NCI-H2107 treated with DMSO at 0.1 percent for 48 hours (cell line): ENCODE measurements at regions not wholly inside any gene's neighbourhood (a gene's known extent, or its start where the extent isn't known, plus 50 kb on each side); places are given as distances from the start of the nearest gene placed in this dataset.

Experiments
- DNase-seq: peaks from one replicate; lab custom pipeline; 2025; ENCODE audit not compliant: unreplicated experiment; lab: John Stamatoyannopoulos, UW

DNA sequence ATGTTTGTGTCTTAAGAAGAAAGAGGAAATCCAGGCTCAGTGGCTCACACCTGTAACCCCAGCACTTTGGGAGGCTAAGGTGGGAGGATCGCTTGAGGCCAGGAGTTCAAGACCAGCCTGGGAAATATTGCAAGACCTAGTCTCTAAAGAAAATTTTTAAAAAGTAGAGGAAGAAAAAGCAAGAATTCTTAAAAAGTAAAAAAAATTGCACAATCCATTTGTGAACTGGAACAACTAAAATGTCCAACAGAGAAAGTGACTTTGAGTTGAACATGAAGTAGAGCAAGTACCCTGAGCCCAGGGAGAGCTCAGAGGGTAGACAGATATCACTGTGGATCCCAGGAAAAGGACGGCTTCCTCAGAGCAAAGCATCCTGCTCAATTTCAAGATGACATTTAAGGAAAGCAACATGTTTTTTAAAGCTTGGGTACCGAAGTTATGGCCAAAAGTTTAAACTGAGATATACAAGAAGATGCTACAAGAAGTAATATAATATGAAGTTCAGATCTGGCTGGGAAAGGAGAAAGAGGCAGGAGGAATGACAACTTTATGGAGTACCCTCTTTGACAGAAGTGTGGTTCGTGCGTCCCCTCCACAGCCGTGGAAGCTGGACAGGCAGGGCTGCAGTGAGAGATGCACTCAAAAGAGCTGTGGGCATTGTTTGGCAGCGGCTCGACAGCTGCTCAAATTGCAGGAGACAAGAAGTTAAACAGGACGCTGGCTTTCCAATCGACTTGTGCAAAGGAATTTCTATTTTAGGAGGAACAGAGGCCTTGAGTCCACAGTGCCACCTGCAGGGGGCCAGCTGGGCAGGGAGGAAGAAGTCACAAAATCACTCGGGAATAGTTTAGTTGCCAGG is 201.3 kb downstream of the JCAD start:
- DNase-seq, result no peak

GRCh38 chr10:29856295-29856694 is 203.1 kb downstream of the JCAD start:
- no peak for DNase-seq

DNA sequence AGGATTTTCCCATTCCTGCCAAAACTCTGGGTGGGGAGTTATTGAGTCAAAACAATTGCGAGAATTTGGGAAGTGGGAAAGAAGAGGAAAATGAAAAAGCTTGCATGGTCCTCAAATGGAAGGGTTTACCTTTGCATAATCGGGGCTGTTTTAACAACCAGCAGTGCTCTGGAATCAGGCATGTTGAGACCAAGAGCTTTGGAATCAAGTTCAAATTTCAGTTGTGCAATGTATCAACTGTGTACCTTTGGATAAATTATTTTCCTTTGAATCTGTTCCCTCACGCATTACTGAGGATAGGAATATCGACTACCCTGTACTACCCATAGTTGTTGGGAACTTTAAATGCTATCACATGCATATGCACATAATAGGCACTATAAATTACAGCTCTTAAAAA is 205.5 kb downstream of the JCAD start:
- DNase-seq, result no peak

DNA sequence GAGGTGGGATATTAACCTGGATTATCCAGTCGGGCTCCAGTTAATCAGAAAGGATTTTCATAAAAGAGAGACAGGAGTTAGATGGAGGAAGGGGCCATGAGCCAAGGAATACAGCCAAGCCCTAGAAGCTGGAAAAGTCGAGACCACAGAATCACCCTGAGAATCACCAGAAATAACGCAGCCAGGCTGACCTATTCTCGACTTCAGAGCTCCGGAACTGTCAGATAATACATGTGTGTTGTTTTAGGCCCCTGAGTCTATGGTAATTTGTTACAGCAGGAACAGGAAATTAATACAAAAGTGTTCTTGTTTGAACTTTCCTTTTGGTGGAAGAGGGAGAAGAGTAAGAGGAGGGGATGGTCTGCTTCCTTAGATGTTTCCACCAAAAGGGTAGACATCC is 208.1 kb downstream of the JCAD start:
- no peak for DNase-seq

GRCh38 chr10:29850371-29850770 is 209.0 kb downstream of the JCAD start:
- DNase-seq, result no peak

- DNase-seq, result no peak
Measured at GRCh38 chr10:29849886-29850285, 209.5 kb downstream of the JCAD start.

DNA sequence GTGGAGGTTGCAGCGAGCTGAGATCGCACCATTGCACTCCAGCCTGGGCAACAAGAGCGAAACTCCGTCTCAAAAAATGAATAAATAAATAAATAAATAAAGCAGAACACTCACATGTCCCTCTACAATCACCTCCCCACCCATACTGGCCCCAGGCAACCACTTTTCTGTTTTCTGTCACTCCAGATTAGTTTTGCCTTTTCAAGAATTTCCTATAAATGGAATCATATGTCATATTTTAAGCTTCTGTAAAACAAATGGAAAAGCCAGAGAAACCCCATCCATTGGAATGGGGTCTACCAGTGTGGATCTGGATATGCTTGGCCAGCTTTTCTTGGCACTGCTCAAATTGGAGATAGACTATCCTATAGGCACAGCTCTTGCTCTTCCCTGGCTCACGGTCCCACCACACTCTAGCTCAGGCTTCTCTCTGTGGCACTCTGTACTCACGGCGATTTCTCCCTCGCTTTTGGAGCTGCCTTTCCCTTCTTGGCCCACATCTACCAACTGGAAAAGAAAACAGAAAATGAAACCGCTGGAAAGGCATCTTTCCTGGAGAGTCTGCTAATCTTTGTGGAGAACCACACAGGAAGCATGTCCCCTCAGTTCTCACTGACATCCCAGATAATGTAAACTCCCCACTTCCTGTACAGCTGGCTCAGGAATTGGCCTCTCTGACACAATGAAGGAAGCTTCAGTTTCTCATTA is 210.1 kb downstream of the JCAD start:
- DNase-seq, result no peak

- DNase-seq, result no peak
Measured at GRCh38 chr10:29846881-29847280, 212.1 kb upstream of the SVIL start.

DNA sequence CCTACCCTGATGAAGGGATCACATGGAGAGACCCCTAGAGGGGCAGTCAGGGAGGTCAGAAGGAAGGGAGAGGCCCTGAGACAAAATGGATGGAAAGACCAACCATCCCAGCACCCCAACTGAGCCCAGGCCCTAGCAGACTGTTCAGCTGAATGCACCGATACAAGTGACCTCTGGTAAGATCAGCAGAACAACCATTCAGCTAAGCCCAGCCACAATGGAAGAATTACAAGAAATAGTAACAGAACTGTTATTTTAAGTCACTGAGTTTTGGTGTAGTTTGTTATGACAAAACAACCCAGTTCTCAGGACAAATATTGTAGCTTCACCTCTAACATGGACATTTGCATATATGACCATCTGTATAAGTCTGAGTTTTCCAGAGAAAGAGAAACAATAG is 210.4 kb upstream of the SVIL start:
- no peak for DNase-seq

GRCh38 chr10:29843143-29843542 is 208.4 kb upstream of the SVIL start:
- DNase-seq, result no peak

DNA sequence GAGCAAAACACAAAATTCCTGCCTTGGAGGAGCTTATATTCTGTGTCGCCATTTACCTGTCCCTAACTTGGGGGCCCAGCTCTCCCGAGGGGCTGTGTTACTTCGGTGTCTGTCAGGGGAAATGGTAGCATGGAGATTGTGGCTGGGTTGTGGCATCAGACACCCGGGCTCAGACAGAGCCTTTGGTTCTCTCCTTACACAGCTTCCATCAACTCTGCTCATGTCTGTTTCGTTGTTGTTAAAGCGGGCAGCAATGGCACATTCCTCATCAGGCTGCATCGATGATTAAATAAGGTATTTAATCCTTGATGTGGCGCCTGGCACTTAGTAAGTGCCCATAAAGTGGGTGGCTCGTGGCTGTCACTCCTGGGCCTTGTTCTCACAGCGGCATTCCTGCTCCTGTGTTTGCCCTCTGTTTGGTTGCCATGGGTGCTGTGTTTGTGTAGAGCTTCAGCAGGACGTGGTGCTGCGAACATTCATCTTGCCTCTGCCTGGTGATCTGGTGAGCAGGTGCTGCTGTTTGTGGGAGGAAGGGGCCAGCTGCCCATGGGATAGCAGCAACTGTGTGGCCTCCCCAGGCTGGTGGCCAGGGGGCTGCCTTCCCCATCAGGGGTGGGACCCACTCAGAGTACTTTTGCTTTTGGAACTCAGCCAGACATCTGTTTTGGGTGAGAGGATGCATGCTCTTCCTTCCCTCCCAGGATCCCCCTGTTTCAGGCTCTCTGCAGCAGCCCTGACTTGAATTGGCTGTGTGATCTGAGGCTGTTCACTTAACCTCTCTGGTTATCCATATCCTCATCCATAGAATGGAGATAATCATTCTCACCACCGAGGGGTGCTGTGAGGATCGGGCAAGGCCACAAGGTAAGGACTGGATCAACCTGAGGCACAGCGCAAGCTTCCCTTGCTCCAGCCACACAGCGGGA is 207.2 kb upstream of the SVIL start:
- DNase-seq, result peak; percentile 20

DNA sequence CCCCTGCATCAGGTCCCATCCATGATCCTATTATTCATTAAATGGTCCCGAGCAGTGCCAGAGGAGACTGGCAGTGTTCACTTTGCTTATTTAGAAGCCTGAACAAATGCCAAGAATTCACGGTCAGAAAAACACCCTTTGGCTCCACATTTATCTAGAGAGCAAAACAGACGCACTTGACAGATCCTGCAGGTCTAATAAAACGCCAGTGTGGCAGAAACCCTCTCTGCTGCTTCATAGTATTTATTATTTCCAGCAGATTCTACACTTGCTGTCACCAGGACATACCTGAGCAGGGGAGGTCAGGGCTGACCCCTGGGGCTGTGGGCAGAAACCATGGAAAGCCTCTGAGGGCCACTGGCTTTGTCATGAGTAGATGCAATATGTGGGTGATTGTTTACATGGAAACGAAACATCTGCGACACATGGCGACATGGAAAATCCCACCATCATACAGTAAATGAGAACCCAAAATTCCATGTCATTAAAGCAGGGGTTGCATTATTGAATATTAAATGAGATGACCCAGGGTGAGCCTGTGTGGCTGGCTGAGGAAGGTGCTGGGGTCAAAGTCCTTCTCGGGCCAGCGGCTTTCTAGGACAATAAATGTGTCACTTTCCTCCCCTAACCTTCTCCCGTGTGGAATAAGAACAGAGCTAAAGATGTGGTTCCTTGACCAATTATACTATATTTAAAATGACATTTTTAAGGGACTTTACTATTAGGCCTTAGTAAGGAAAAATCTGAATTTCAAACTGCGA is 205.9 kb upstream of the SVIL start:
- DNase-seq, result no peak

DNA sequence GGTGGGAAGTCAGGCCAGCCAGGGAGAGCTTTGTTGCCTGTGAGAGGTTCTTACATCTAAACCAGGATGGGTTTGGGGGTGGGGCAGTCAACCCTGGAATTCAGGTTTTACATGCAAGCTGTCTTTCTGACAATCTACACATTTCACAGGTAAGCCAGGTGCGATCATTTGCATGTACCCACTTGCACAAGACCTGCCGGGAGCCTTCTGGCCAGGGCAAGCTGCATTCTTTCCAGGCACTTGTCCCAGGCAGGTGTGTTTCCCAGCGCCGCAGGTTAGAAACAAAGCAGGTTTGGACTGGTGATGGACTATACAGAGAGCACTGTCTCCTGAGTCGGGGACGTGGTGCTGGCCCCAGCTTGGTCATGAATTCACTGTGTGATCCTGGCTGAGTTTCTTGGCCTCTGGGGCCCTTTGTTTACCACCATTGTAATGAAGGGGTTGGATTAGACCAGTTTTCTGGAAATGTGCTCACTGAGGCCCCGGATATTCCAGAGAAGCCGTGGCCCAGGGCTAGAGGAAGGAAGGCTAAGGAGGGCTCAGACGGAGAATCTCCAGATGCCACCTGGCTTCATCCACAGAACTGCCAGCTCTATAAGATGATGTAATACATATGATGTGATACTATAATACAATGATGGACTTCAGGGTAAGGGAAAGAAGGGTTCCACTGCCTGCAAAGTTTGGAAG is 205.2 kb upstream of the SVIL start:
- no peak for DNase-seq

DNA sequence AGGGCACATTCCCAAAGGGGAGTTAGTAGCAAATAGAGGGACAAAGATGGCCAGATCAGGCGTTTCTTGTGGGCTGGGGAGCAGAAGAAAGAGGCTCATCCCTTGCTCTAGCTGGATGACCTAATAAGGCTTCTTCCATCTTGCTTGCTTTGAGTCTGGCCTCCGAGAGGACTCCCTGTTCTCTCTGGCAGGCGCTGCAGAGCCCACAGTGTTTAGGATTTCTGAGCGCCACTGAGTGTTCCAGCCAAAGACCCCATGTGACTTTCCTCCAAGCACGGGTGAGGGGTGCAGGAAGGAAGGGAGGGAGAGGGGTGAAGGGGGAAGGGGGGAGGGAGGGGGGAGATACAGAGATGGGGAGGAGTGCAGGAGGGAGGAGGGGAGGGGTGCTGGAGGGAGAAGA is 203.8 kb upstream of the SVIL start:
- no peak for DNase-seq

DNA sequence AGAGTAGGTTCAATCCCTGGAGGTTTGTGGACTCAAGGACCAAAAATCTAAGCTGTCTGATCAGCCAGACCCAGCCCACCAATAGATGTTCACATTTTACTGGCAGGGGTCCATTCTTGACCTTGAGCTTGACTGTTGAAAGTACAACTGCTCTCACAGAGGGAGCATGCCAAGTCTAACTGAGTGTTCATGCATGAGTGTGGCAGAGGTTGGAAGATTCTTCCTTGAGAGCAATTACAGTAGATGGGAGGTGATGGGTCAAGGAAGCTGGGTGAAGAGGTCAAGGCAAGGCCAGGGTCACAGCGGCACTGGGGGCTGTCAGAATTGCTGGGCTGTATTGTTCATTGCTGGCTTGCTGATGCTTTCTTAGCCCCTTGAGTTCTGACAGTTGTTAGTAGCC is 202.8 kb upstream of the SVIL start:
- DNase-seq, result no peak

- DNase-seq, result no peak
Measured at GRCh38 chr10:29836396-29836795, 201.6 kb upstream of the SVIL start.

- DNase-seq, result no peak
Measured at GRCh38 chr10:29835055-29835454, 200.3 kb upstream of the SVIL start.

- DNase-seq, result no peak
Measured at GRCh38 chr10:29830531-29831512, 196.1 kb upstream of the SVIL start.

- no peak for DNase-seq
Measured at GRCh38 chr10:29829776-29830175, 195.0 kb upstream of the SVIL start.
